GM12891 (cell line): ENCODE measurements at regions not wholly inside any gene's neighbourhood (a gene's known extent, or its start where the extent isn't known, plus 50 kb on each side); places are given as distances from the start of the nearest gene placed in this dataset.

ENCODE experiments used
- PAX5 ChIP-seq: IDR thresholded peaks from 2 replicates; pipeline ENCODE4 v1.6.1; 2011; ENCODE audit warnings: low read length, moderate library complexity, mild to moderate bottlenecking; ENCODE audit not compliant: insufficient read depth, severe bottlenecking
- POLR2A ChIP-seq: IDR thresholded peaks from 2 replicates; pipeline ENCODE4 v1.6.1; 2011; ENCODE audit warnings: low read depth, low read length, control low read depth
- POLR2AphosphoS5 ChIP-seq: IDR thresholded peaks from 2 replicates; pipeline ENCODE4 v1.6.1; 2011; ENCODE audit warnings: low read depth, low read length, control low read depth
- POU2F2 ChIP-seq: IDR thresholded peaks from 2 replicates; pipeline ENCODE4 v1.6.1; 2011; ENCODE audit warnings: low read depth, mild to moderate bottlenecking, control low read depth, low read length, moderate library complexity
- SPI1 ChIP-seq: IDR thresholded peaks from 2 replicates; pipeline ENCODE4 v1.6.1; 2011; ENCODE audit warnings: low read depth, low read length, control low read depth
- TAF1 ChIP-seq: IDR thresholded peaks from 2 replicates; pipeline ENCODE4 v1.6.1; 2011; ENCODE audit warnings: low read depth, low read length, control low read depth

GRCh38 chr11:8325591-8326304, 62.1 kb upstream of the LMO1 start:
- TF ChIP-seq TAF1 (no peak), POLR2A (no peak), POLR2AphosphoS5 (no peak), SPI1 (no peak), PAX5 (no peak), POU2F2 (no peak)
